ENCODE measurements at regions not wholly inside any gene's neighbourhood (a gene's known extent, or its start where the extent isn't known, plus 50 kb on each side); places are given as distances from the start of the nearest gene placed in this dataset.

GRCh38 chr20:43803276-43803675, 76.5 kb upstream of the GTSF1L start:
- CTCF ChIA-PET, result no interaction called here
- H4K91ac ChIP-seq (ENCODE audit: insufficient read depth, low read depth, low read length), result no peak overlapping the region
- in situ Hi-C loops (cut with MboI; ENCODE audit: low sequenced_read_pairs), result no loop called here

More at GRCh38 chr20:43803276-43803675, 76.5 kb upstream of the GTSF1L start:
- Histone ChIP-seq H3K9me1 (ENCODE audit: insufficient read depth, low read length) (peaks cover 6% of the 10 kb centered on the region; the same call in 1 of the 2 replicates), H2AK5ac (ENCODE audit: low read depth, low read length) (no peak overlapping the region), H3K56ac (ENCODE audit: extremely low read depth, insufficient read depth, low read length) (no peak overlapping the region), H3K27me3 (ENCODE audit: control insufficient read depth, insufficient read depth, low read length) (no peaks in the 10 kb centered on the region), H3K4me2 (ENCODE audit: low read depth, low read length) (no peak overlapping the region), H4K5ac (ENCODE audit: low read depth, low read length) (no peak overlapping the region), H3K4ac (ENCODE audit: low read depth, low read length) (no peak overlapping the region), H4K20me1 (ENCODE audit: insufficient read depth, low read length) (no peaks in the 10 kb centered on the region), H2BK120ac (ENCODE audit: low read depth, low read length) (no peak overlapping the region), H4K8ac (ENCODE audit: low read depth in 2 of 2, low read length in 2 of 2) (no peak overlapping the region), H3K4me1 (ENCODE audit: control insufficient read depth, insufficient read depth, low read length) (peaks cover 3% of the 10 kb centered on the region; the same call in 1 of the 2 replicates), H3K79me1 (ENCODE audit: low read depth in 1 of 2, low read length in 2 of 2) (no peaks in the 10 kb centered on the region), H3K27ac (ENCODE audit: insufficient read depth, low read length) (no peak overlapping the region), H3K14ac (replicated peaks; ENCODE audit: low read depth, low read length) (no peak overlapping the region), H3K23ac (ENCODE audit: low read depth, low read length) (no peak overlapping the region), H3K9ac (ENCODE audit: low read depth, low read length) (no peak overlapping the region), H2BK20ac (ENCODE audit: low read depth, low read length) (no peak overlapping the region), H3K9me3 (ENCODE audit: control insufficient read depth, insufficient read depth, low read length) (peaks cover 4% of the 10 kb centered on the region; the same call in 1 of the 2 replicates), H2BK5ac (ENCODE audit: low read depth, low read length, poor library complexity, severe bottlenecking) (no peak overlapping the region), H2AK9ac (replicated peaks; ENCODE audit: low read depth, low read length, poor library complexity) (no peak overlapping the region), H3K36me3 (ENCODE audit: control insufficient read depth, insufficient read depth, low read length) (no peaks in the 10 kb centered on the region), H3K4me3 (ENCODE audit: insufficient read depth, low read depth, low read length) (no peak overlapping the region), H3K18ac (ENCODE audit: low read depth, low read length) (no peak overlapping the region), H2BK15ac (ENCODE audit: low read depth, low read length) (no peak overlapping the region), H2AFZ (replicated peaks; ENCODE audit: low read length, poor library complexity) (no peak overlapping the region)
- ATAC-seq (ENCODE audit: low read depth), result no peak
- TF ChIP-seq RFX5 (IDR thresholded peaks at IDR 0.05; ENCODE audit: low read depth, low read length) (no peak), POLR2A (IDR thresholded peaks at IDR 0.05; ENCODE audit: low read depth, low read length) (no peak), RAD21 (IDR thresholded peaks at IDR 0.05; ENCODE audit: low read length) (no peak), ELK1 (IDR thresholded peaks at IDR 0.05; ENCODE audit: borderline replicate concordance, low read depth, low read length) (no peak)
- TF ChIP-seq, protein P1, sequence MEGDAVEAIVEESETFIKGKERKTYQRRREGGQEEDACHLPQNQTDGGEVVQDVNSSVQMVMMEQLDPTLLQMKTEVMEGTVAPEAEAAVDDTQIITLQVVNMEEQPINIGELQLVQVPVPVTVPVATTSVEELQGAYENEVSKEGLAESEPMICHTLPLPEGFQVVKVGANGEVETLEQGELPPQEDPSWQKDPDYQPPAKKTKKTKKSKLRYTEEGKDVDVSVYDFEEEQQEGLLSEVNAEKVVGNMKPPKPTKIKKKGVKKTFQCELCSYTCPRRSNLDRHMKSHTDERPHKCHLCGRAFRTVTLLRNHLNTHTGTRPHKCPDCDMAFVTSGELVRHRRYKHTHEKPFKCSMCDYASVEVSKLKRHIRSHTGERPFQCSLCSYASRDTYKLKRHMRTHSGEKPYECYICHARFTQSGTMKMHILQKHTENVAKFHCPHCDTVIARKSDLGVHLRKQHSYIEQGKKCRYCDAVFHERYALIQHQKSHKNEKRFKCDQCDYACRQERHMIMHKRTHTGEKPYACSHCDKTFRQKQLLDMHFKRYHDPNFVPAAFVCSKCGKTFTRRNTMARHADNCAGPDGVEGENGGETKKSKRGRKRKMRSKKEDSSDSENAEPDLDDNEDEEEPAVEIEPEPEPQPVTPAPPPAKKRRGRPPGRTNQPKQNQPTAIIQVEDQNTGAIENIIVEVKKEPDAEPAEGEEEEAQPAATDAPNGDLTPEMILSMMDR (conservative IDR thresholded peaks at IDR 0.05; ENCODE audit: low read depth, low read length), result no peak
- POLR2A ChIA-PET (ENCODE audit: unreplicated experiment), result no interaction called here
- dilution Hi-C loops (cut with HindIII; ENCODE audit: low sequenced_read_pairs, unreplicated experiment) (no loop called here), intact Hi-C loops (cut with micrococcal nuclease) (no loop called here)
- BruUV-seq (replicated peaks), result no TSS peak
- no peak for DNase-seq
